Endothelial cell of umbilical vein (primary cell): ENCODE measurements at regions not wholly inside any gene's neighbourhood (a gene's known extent, or its start where the extent isn't known, plus 50 kb on each side); places are given as distances from the start of the nearest gene placed in this dataset.

Source experiments
- BruUV-seq: library from RNA; stranded (reverse); fragments of 400-500 nt; replicated peaks from 2 replicates; lab custom pipeline; 2021; lab: Mats Ljungman, UMichigan
- CTCF ChIA-PET: fragments of 300-600, 350-600 bp; sonication (Branson Sonifier 250); formaldehyde crosslinking; loops from one replicate; lab custom pipeline; 2021; ENCODE audit warnings: antibody characterized with exemption, inconsistent platforms; lab: Charles Lee
- POLR2A ChIA-PET: fragments of 300-600, 350-600 bp; sonication (Branson Sonifier 250); formaldehyde crosslinking; loops from one replicate; lab custom pipeline; 2021; ENCODE audit warnings: antibody characterized with exemption, inconsistent platforms; lab: Charles Lee
- DNase-seq: peaks from one replicate; pipeline ENCODE4 v3.0.0-alpha.2; 2011; ENCODE audit warnings: low read depth, low spot score
- FAIRE-seq: peaks from 2 replicates; lab custom pipeline; 2011; peaks lifted over from hg19 to GRCh38; lab: Jason Lieb, UNC
- H2AFZ ChIP-seq: 2 replicates; pipeline ENCODE4 v1.6.0; 2012; ENCODE audit warnings: low read depth, low read length, control low read depth, inconsistent platforms
- H3K27ac ChIP-seq: 2 replicates; pipeline ENCODE4 v1.5.1; 2011; ENCODE audit warnings: low read depth, mild to moderate bottlenecking, control low read depth, low read length, moderate library complexity; ENCODE audit not compliant: insufficient read depth
- H3K27me3 ChIP-seq, 2 experiments: 2 replicates each; pipeline versions ENCODE4 v1.6.0 to v1.6.1; 2011; ENCODE audit warnings: low read length in 2 of 2, mixed read lengths in 1 of 2; ENCODE audit not compliant: control insufficient read depth in 2 of 2, insufficient read depth in 2 of 2
- H3K36me3 ChIP-seq, 2 experiments: 2 replicates in 1 of 2; 3 replicates in 1 of 2; pipeline ENCODE4 v1.5.1; 2011; ENCODE audit warnings: low read length in 2 of 2, mild to moderate bottlenecking in 1 of 2, moderate library complexity in 1 of 2; ENCODE audit not compliant: control insufficient read depth in 2 of 2, insufficient read depth in 2 of 2; ENCODE audit errors: extremely low read depth in 1 of 2
- H3K4me1 ChIP-seq: 3 replicates; pipeline ENCODE4 v1.5.1; 2011; ENCODE audit warnings: mild to moderate bottlenecking, low read length; ENCODE audit not compliant: control insufficient read depth, insufficient read depth; ENCODE audit errors: extremely low read depth
- H3K4me2 ChIP-seq: 2 replicates; pipeline ENCODE4 v1.6.1; 2011; ENCODE audit warnings: low read length, control low read depth, mixed read lengths; ENCODE audit not compliant: insufficient read depth
- H3K4me3 ChIP-seq, 3 experiments: fragments of 200-600 bp in 1 of 3; sonication (generic), shearing (Covaris generic) in 1 of 3; replicated peaks in 1 of 3; 2 replicates each; pipeline ENCODE4 v1.5.1; 2011 to 2016; ENCODE audit warnings: control low read depth in 3 of 3, low read length in 3 of 3, mild to moderate bottlenecking in 2 of 3, inconsistent platforms in 1 of 3, low read depth in 1 of 3, moderate library complexity in 1 of 3; ENCODE audit not compliant: insufficient read depth in 1 of 3
- H3K79me2 ChIP-seq: 2 replicates; pipeline ENCODE4 v1.6.0; 2012; ENCODE audit warnings: low read length, inconsistent platforms; ENCODE audit not compliant: control insufficient read depth, insufficient read depth
- H3K9ac ChIP-seq: replicated peaks from 2 replicates; pipeline ENCODE3; 2011; ENCODE audit warnings: low read length, control low read depth; ENCODE audit not compliant: insufficient read depth; ENCODE audit errors: extremely low read depth
- H3K9me1 ChIP-seq: replicated peaks from 3 replicates; pipeline ENCODE4 v1.6.0; 2011; ENCODE audit warnings: mild to moderate bottlenecking, low read length; ENCODE audit not compliant: control insufficient read depth, insufficient read depth; ENCODE audit errors: extremely low read depth
- H3K9me3 ChIP-seq: replicated peaks from 2 replicates; pipeline ENCODE4 v1.5.1; 2012; ENCODE audit warnings: low read length, inconsistent platforms; ENCODE audit not compliant: control insufficient read depth, insufficient read depth
- H4K20me1 ChIP-seq: replicated peaks from 2 replicates; pipeline ENCODE3; 2011; ENCODE audit warnings: mild to moderate bottlenecking, low read length; ENCODE audit not compliant: control insufficient read depth, insufficient read depth; ENCODE audit errors: extremely low read depth
- CTCF ChIP-seq, 2 donors: IDR thresholded peaks; 1 replicate in 1 of 2; 2 replicates in 1 of 2; pipeline ENCODE4 v1.5.1; 2011; ENCODE audit warnings: low read length in 2 of 2, mild to moderate bottlenecking in 2 of 2, moderate library complexity in 2 of 2, control low read depth in 1 of 2, inconsistent platforms in 1 of 2, low read depth in 1 of 2; ENCODE audit not compliant: insufficient read depth in 1 of 2; ENCODE audit errors: extremely low read depth in 1 of 2
- EZH2 ChIP-seq: IDR thresholded peaks from 2 replicates; pipeline ENCODE4 v1.6.1; 2012; ENCODE audit warnings: borderline replicate concordance, low read depth, mild to moderate bottlenecking, moderate library complexity, low read length, inconsistent platforms; ENCODE audit not compliant: severe bottlenecking
- FOS ChIP-seq: IDR thresholded peaks from 2 replicates; pipeline ENCODE4 v1.6.1; 2011; ENCODE audit warnings: mild to moderate bottlenecking, low read length, moderate library complexity, borderline replicate concordance; ENCODE audit not compliant: insufficient read depth
- GATA2 ChIP-seq: IDR thresholded peaks from 2 replicates; pipeline ENCODE4 v1.7.0; 2011; ENCODE audit warnings: low read depth, mild to moderate bottlenecking, moderate library complexity, mixed read lengths, low read length; ENCODE audit not compliant: insufficient read length, insufficient read depth
- JUN ChIP-seq: IDR thresholded peaks from 2 replicates; pipeline ENCODE4 v1.6.1; 2011; ENCODE audit warnings: borderline replicate concordance, low read depth; ENCODE audit not compliant: insufficient read length, insufficient read depth
- POLR2A ChIP-seq: IDR thresholded peaks from 2 replicates; pipeline ENCODE4 v1.6.1; 2012; ENCODE audit warnings: low read depth, mild to moderate bottlenecking, control low read depth, low read length
- POLR2AphosphoS5 ChIP-seq: IDR thresholded peaks from 2 replicates; pipeline ENCODE4 v1.6.1; 2012; ENCODE audit warnings: low read depth, mild to moderate bottlenecking, control low read depth, low read length, moderate library complexity; ENCODE audit not compliant: insufficient read depth
- dilution Hi-C: fragments of 300-500 bp; cut with MboI; formaldehyde crosslinking; loops from one replicate; pipeline ENCODE4 v1.15.0; 2019; ENCODE audit warnings: low sequenced_read_pairs; ENCODE audit not compliant: extremely low pct_ligation_motif_present
- intact Hi-C: fragments of 100-400 bp; cut with micrococcal nuclease; formaldehyde crosslinking; loops from one replicate; pipeline ENCODE4 v1.10.0; 2022

- H3K9ac ChIP-seq, result no peak overlapping the region
- dilution Hi-C loops (no loop called here), intact Hi-C loops (no loop called here)
- POLR2A ChIA-PET, result no interaction called here
- no peaks in the 10 kb centered on the region for H4K20me1 ChIP-seq
- no peaks in the 10 kb centered on the region for H3K9me1 ChIP-seq
- no peak overlapping the region for H3K4me2 ChIP-seq
- no peak overlapping the region for H2AFZ ChIP-seq
- H3K9me3 ChIP-seq, result peaks cover 5% of the 10 kb centered on the region
- DNase-seq (no peak), FAIRE-seq (no peak)
- H3K79me2 ChIP-seq, result no peaks in the 10 kb centered on the region
- no peaks in the 10 kb centered on the region for H3K27me3 ChIP-seq
- no peaks in the 10 kb centered on the region for H3K36me3 ChIP-seq
- H3K4me1 ChIP-seq, result no peaks in the 10 kb centered on the region
- TF ChIP-seq EZH2 (no peak), CTCF (IDR thresholded peaks at IDR 0.05; ENCODE audit: extremely low read depth in 1 of 2, insufficient read depth in 1 of 2, low read depth in 1 of 2, low read length in 2 of 2) (no peak), FOS (no peak), POLR2A (no peak)
- H3K27ac ChIP-seq, result no peak overlapping the region
- CTCF ChIA-PET, result no interaction called here
- H3K4me3 ChIP-seq, result no peak overlapping the region
- BruUV-seq, result no TSS peak
Observed at GRCh38 chr5:63719147-63719546, 243.1 kb downstream of the HTR1A start.

- Histone ChIP-seq H3K9me3 (no peaks in the 10 kb centered on the region), H4K20me1 (no peaks in the 10 kb centered on the region), H2AFZ (no peak overlapping the region), H3K9me1 (no peaks in the 10 kb centered on the region), H3K27ac (no peak overlapping the region), H3K36me3 (no peaks in the 10 kb centered on the region), H3K9ac (no peak overlapping the region), H3K4me3 (no peak overlapping the region), H3K4me1 (no peaks in the 10 kb centered on the region), H3K79me2 (no peaks in the 10 kb centered on the region), H3K4me2 (no peak overlapping the region), H3K27me3 (no peaks in the 10 kb centered on the region)
- ChIA-PET CTCF (no interaction called here), POLR2A (no interaction called here)
- FAIRE-seq, result no peak
- dilution Hi-C loops (no loop called here), intact Hi-C loops (no loop called here)
- no TSS peak for BruUV-seq
- no peak for DNase-seq
- TF ChIP-seq GATA2, result no peak
- no peak for TF ChIP-seq JUN
- no peak for TF ChIP-seq POLR2AphosphoS5
Observed at GRCh38 chr5:63700241-63700640, 262.0 kb downstream of the HTR1A start.
